Lower lobe of right lung (tissue), 2 donors: ENCODE measurements at regions not wholly inside any gene's neighbourhood (a gene's known extent, or its start where the extent isn't known, plus 50 kb on each side); places are given as distances from the start of the nearest gene placed in this dataset.

ENCODE experiments used
- ATAC-seq, 2 donors: fragments of 200-7000 bp; cut with Tn5 transposase; one replicate each; pipeline ENCODE4 v1.9.1; 2020 to 2022; ENCODE audit warnings: mild to moderate bottlenecking in 2 of 2, moderate library complexity in 2 of 2
- DNase-seq: peaks from one replicate; pipeline ENCODE4 v3.0.0-alpha.2; 2020
- H3K27ac ChIP-seq: fragments of 200-600 bp; one replicate; pipeline ENCODE4 v1.8.0; 2022
- H3K27me3 ChIP-seq: fragments of 200-600 bp; one replicate; pipeline ENCODE4 v1.8.0; 2022; ENCODE audit warnings: low read depth
- H3K36me3 ChIP-seq: fragments of 200-600 bp; one replicate; pipeline ENCODE4 v1.8.0; 2022; ENCODE audit warnings: mild to moderate bottlenecking
- H3K4me1 ChIP-seq: fragments of 200-600 bp; one replicate; pipeline ENCODE4 v1.8.0; 2022
- H3K4me3 ChIP-seq: fragments of 200-600 bp; one replicate; pipeline ENCODE4 v1.8.0; 2022; ENCODE audit warnings: mild to moderate bottlenecking
- H3K9me3 ChIP-seq: fragments of 200-600 bp; one replicate; pipeline ENCODE4 v1.8.0; 2022
- intact Hi-C: fragments of 100-400 bp; cut with DNase I; formaldehyde crosslinking; loops from one replicate; pipeline ENCODE4 v1.11.0; 2022
- TF ChIP-seq, protein P1 (sequence below): fragments of 200-600 bp; IDR thresholded peaks from one replicate; pipeline ENCODE4 v1.8.0; 2022; ENCODE audit warnings: antibody characterized with exemption, mild to moderate bottlenecking
- donor health status: DM: no; HTN: yes; CAD: no; lungs with severe emphysema.

DNA sequence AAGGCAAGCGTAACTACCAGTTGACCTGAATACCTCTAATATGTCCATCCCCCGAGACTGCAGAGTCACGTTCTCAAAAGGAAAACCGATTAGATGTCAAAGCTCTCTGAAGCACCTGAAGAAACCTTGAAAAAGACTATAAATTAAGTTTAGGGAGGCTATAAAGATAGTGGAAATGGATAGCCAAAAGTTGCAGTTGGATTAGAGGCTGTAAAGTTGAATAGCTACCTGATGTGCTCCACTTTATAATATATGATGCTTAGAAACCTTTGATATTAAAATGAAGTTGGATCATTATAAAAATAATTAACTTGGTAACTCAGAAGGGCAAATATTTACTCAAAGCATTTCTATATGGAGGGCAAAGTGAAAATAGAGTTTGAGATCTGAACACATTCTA is 506.6 kb upstream of the AGA start:
- TF ChIP-seq, protein P1, sequence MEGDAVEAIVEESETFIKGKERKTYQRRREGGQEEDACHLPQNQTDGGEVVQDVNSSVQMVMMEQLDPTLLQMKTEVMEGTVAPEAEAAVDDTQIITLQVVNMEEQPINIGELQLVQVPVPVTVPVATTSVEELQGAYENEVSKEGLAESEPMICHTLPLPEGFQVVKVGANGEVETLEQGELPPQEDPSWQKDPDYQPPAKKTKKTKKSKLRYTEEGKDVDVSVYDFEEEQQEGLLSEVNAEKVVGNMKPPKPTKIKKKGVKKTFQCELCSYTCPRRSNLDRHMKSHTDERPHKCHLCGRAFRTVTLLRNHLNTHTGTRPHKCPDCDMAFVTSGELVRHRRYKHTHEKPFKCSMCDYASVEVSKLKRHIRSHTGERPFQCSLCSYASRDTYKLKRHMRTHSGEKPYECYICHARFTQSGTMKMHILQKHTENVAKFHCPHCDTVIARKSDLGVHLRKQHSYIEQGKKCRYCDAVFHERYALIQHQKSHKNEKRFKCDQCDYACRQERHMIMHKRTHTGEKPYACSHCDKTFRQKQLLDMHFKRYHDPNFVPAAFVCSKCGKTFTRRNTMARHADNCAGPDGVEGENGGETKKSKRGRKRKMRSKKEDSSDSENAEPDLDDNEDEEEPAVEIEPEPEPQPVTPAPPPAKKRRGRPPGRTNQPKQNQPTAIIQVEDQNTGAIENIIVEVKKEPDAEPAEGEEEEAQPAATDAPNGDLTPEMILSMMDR: no peak
- Histone ChIP-seq H3K4me1 (no peaks in the 10 kb centered on the region), H3K4me3 (no peak overlapping the region), H3K9me3 (no peaks in the 10 kb centered on the region), H3K36me3 (no peaks in the 10 kb centered on the region), H3K27me3 (no peaks in the 10 kb centered on the region), H3K27ac (no peak overlapping the region)
- intact Hi-C loops: no loop called here
- ATAC-seq: no peak
- no peak for DNase-seq

DNA sequence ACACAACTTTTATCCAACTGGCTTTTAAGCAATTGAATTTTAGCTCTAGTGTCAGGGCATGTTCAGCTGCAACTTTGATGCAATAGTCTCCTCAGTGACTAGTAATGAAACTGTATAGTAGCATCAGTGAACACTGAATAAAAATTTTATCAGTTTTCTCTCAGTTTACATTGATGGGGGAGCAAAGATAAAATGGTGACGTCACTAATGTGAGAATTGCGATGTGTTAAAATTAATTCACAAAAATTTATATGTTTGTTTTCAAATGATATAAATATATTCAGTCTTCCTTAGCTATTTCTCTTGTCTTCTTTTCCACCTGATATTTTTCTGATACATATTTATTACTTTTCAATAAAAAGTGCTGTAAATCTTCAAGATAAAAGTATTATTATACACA is 508.8 kb upstream of the AGA start:
- TF ChIP-seq, protein P1: no peak
- intact Hi-C loops: no loop called here
- Histone ChIP-seq H3K9me3 (no peaks in the 10 kb centered on the region), H3K4me1 (no peaks in the 10 kb centered on the region), H3K36me3 (no peaks in the 10 kb centered on the region), H3K27me3 (no peaks in the 10 kb centered on the region), H3K27ac (no peak overlapping the region), H3K4me3 (no peak overlapping the region)
- ATAC-seq: no peak
- DNase-seq: no peak

DNA sequence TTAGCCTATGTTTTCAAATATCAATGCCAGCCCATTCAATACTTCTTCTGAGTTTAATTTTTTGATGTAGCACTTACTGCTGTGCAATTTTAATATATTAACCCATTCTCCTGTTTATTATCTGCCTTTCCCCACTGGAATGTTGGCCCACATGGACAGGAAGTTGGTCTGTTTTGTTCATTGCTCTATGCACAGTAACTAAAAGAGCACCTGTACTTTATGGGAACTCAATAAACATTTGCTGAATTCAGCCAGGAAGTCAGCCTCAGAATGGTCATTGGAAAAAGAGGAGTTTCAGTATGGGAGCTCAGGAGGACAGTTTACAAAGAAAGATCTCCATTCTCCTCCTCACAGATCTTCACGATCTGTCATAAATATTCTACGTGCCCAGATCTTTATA is 510.5 kb upstream of the AGA start:
- no peak overlapping the region for H3K4me3 ChIP-seq
- no peak for DNase-seq
- H3K27ac ChIP-seq: no peak overlapping the region
- H3K9me3 ChIP-seq: no peaks in the 10 kb centered on the region
- no peaks in the 10 kb centered on the region for H3K4me1 ChIP-seq
- TF ChIP-seq, protein P1: no peak
- intact Hi-C loops: no loop called here
- no peaks in the 10 kb centered on the region for H3K27me3 ChIP-seq
- no peak for ATAC-seq
- H3K36me3 ChIP-seq: no peaks in the 10 kb centered on the region

DNA sequence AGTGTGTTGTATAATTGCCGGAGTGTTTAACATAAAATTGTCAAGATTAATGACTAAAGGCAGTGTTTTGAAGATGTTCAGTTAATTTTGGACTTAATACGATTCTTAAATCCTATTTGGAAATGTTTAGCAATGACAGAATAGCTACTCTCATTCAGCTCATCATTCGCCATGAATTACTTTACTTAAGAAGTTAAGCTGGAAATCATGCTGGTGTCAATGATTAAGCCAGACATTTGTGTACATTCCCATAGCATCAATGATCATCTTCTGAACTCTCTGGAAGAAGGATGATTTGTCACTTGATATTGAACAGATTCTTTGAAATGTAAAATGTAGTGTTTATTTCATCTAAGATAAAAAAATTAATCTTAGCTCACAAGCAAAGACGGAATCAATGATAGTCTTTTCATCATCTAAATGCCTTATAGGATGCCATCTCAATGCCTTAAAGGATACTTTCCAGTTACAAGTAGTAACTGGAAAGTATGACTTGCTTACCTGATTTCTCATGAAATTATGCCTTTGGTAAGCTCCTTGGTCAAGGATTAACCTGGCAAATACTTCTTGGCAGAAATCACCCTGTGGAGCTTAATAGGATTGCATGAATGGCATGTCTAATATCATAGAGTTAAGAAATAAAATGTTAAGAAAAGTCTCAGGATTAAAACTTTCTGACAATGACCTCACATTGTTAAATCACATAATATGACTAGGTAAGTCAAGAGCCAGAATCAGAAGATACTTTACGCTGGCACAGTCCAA is 515.5 kb upstream of the AGA start:
- no peaks in the 10 kb centered on the region for H3K27me3 ChIP-seq
- H3K4me1 ChIP-seq: no peaks in the 10 kb centered on the region
- no peaks in the 10 kb centered on the region for H3K9me3 ChIP-seq
- DNase-seq (no peak), ATAC-seq (no peak)
- intact Hi-C loops: no loop called here
- no peaks in the 10 kb centered on the region for H3K36me3 ChIP-seq
- H3K4me3 ChIP-seq: no peak overlapping the region
- no peak overlapping the region for H3K27ac ChIP-seq
- TF ChIP-seq, protein P1: no peak

DNA sequence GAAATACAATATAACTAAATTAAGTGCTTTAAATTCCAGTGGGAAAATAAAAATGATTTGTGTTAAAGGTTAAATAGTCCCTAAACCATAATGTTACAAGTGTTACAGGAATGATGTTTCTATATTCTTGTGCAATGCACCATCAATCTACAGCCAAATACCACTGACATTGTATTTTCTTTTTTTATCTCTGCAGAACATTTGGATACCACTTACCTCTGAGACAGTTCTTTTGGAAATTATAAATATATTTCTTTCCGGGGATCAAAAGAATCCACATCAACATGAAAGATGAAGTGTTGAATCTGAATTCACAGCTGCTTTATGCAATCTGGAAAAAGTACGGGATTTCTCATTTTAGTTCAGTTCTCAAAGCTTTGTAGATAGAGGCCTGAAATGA is 518.3 kb upstream of the AGA start:
- TF ChIP-seq, protein P1: no peak
- no peaks in the 10 kb centered on the region for H3K9me3 ChIP-seq
- H3K4me1 ChIP-seq: no peaks in the 10 kb centered on the region
- no peaks in the 10 kb centered on the region for H3K36me3 ChIP-seq
- no peaks in the 10 kb centered on the region for H3K27me3 ChIP-seq
- intact Hi-C loops: no loop called here
- no peak overlapping the region for H3K4me3 ChIP-seq
- H3K27ac ChIP-seq: no peak overlapping the region
- DNase-seq (no peak), ATAC-seq (no peak)
